ENCODE measurements at regions not wholly inside any gene's neighbourhood (a gene's known extent, or its start where the extent isn't known, plus 50 kb on each side); places are given as distances from the start of the nearest gene placed in this dataset.

DNA sequence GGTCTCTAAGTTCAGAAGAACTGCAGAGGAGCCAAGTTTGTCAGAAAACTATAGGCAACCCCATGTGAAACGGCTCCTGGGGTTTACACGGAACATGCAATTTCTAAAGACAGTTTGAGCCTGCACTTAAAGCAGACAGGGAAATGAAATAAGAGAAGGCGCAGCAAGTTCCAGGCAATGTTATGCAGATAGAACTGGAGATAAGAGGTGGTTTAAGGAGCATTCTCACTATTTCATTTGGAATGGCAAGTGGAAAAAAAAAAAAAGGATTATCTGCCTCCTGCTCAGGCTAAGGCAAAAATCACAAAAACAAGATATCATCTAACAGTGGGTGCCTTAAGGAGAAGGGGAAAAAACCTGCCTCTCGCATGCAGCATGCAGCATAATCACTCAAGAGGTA is 2252.4 kb downstream of the MAT2B start:
- TF ChIP-seq, protein P1, sequence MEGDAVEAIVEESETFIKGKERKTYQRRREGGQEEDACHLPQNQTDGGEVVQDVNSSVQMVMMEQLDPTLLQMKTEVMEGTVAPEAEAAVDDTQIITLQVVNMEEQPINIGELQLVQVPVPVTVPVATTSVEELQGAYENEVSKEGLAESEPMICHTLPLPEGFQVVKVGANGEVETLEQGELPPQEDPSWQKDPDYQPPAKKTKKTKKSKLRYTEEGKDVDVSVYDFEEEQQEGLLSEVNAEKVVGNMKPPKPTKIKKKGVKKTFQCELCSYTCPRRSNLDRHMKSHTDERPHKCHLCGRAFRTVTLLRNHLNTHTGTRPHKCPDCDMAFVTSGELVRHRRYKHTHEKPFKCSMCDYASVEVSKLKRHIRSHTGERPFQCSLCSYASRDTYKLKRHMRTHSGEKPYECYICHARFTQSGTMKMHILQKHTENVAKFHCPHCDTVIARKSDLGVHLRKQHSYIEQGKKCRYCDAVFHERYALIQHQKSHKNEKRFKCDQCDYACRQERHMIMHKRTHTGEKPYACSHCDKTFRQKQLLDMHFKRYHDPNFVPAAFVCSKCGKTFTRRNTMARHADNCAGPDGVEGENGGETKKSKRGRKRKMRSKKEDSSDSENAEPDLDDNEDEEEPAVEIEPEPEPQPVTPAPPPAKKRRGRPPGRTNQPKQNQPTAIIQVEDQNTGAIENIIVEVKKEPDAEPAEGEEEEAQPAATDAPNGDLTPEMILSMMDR (IDR thresholded peaks at IDR 0.05): no peak
- no peak for TF ChIP-seq POLR2A (IDR thresholded peaks at IDR 0.05)

Measured in thyroid gland (tissue), 4 donors.